Sigmoid colon (tissue), 4 donors: ENCODE measurements at regions not wholly inside any gene's neighbourhood (a gene's known extent, or its start where the extent isn't known, plus 50 kb on each side); places are given as distances from the start of the nearest gene placed in this dataset.

Experiments used
- EP300 ChIP-seq, 4 donors: sonication (generic); formaldehyde crosslinking; IDR thresholded peaks; one replicate each; pipeline ENCODE4 v1.6.1; 2017; ENCODE audit warnings: antibody characterized with exemption in 4 of 4
- POLR2A ChIP-seq, 2 donors: fragments of 450-650 bp; IDR thresholded peaks; one replicate each; pipeline ENCODE4 v1.6.1; 2016; ENCODE audit warnings: antibody characterized with exemption in 2 of 2, mild to moderate bottlenecking in 2 of 2, moderate library complexity in 2 of 2
- TF ChIP-seq, protein P1 (sequence below), 4 experiments: fragments of 450-650 bp in 3 of 4; fragments of 200-600 bp in 1 of 4; IDR thresholded peaks; one replicate each; pipeline ENCODE4 v1.5.1; 2016 to 2019; ENCODE audit warnings: antibody characterized with exemption in 4 of 4, mild to moderate bottlenecking in 3 of 4, moderate library complexity in 2 of 4

DNA sequence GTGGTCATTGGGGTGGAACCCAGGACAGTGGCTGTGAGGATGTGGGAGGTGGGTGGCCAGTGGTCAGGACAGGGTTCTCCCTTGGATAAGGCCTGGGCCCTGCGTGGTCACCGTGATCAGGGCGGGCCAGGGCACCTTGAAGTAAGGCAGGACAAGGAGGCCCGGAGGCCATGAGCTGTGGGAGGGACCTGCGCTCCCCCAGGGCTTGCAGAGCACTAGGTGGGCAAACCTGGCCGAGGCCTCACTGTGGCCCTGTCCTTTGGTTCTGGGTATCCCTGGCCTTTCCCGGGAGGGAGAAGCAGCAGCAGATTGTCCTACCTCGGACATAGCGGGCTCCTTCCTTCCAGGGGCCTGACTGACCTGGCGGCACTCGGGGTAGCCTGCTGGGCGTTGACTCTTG lies 144.8 kb upstream of the RET start:
- TF ChIP-seq, protein P1, sequence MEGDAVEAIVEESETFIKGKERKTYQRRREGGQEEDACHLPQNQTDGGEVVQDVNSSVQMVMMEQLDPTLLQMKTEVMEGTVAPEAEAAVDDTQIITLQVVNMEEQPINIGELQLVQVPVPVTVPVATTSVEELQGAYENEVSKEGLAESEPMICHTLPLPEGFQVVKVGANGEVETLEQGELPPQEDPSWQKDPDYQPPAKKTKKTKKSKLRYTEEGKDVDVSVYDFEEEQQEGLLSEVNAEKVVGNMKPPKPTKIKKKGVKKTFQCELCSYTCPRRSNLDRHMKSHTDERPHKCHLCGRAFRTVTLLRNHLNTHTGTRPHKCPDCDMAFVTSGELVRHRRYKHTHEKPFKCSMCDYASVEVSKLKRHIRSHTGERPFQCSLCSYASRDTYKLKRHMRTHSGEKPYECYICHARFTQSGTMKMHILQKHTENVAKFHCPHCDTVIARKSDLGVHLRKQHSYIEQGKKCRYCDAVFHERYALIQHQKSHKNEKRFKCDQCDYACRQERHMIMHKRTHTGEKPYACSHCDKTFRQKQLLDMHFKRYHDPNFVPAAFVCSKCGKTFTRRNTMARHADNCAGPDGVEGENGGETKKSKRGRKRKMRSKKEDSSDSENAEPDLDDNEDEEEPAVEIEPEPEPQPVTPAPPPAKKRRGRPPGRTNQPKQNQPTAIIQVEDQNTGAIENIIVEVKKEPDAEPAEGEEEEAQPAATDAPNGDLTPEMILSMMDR (IDR thresholded peaks at IDR 0.05): no peak
- no peak for TF ChIP-seq POLR2A (IDR thresholded peaks at IDR 0.05)
- no peak for TF ChIP-seq EP300 (IDR thresholded peaks at IDR 0.05)
